ENCODE measurements at regions not wholly inside any gene's neighbourhood (a gene's known extent, or its start where the extent isn't known, plus 50 kb on each side); places are given as distances from the start of the nearest gene placed in this dataset.

- no peak for TF ChIP-seq CTCF (IDR thresholded peaks at IDR 0.05; ENCODE audit: low read length, missing control alignments)
- no peak overlapping the region for H3K4me3 ChIP-seq (replicated peaks; ENCODE audit: low read depth, low read length)
Observed at GRCh38 chr5:33048315-33048714, 337.2 kb downstream of the NPR3 start.

GRCh38 chr5:33049298-33049697 is 338.2 kb downstream of the NPR3 start:
- no peak for DNase-seq (ENCODE audit: low read depth)
- no peak overlapping the region for H3K4me3 ChIP-seq (replicated peaks; ENCODE audit: low read depth, low read length)
- no peak for TF ChIP-seq CTCF (IDR thresholded peaks at IDR 0.05; ENCODE audit: low read length, missing control alignments)

More at GRCh38 chr5:33048315-33048714, 337.2 kb downstream of the NPR3 start:
- DNase-seq (ENCODE audit: low read depth): no peak

GRCh38 chr5:33049842-33050241 is 338.7 kb downstream of the NPR3 start:
- DNase-seq (ENCODE audit: low read depth): peak; percentile 83
- no peak for TF ChIP-seq CTCF (IDR thresholded peaks at IDR 0.05; ENCODE audit: low read length, missing control alignments)
- H3K4me3 ChIP-seq (replicated peaks; ENCODE audit: low read depth, low read length): no peak overlapping the region

GRCh38 chr5:33059081-33059480 is 348.0 kb downstream of the NPR3 start:
- DNase-seq (ENCODE audit: low read depth): no peak
- no peak for TF ChIP-seq CTCF (IDR thresholded peaks at IDR 0.05; ENCODE audit: low read length, missing control alignments)
- no peak overlapping the region for H3K4me3 ChIP-seq (replicated peaks; ENCODE audit: low read depth, low read length)

GRCh38 chr5:33065131-33065530 is 354.0 kb downstream of the NPR3 start:
- TF ChIP-seq CTCF (IDR thresholded peaks at IDR 0.05; ENCODE audit: low read length, missing control alignments): no peak
- no peak for DNase-seq (ENCODE audit: low read depth)
- H3K4me3 ChIP-seq (replicated peaks; ENCODE audit: low read depth, low read length): no peak overlapping the region

- DNase-seq (ENCODE audit: low read depth): no peak
- no peak overlapping the region for H3K4me3 ChIP-seq (replicated peaks; ENCODE audit: low read depth, low read length)
- no peak for TF ChIP-seq CTCF (IDR thresholded peaks at IDR 0.05; ENCODE audit: low read length, missing control alignments)
Observed at GRCh38 chr5:33067291-33067690, 356.2 kb downstream of the NPR3 start.

- no peak for DNase-seq (ENCODE audit: low read depth)
- H3K4me3 ChIP-seq (replicated peaks; ENCODE audit: low read depth, low read length): no peak overlapping the region
- no peak for TF ChIP-seq CTCF (IDR thresholded peaks at IDR 0.05; ENCODE audit: low read length, missing control alignments)
Observed at GRCh38 chr5:33068786-33069185, 357.7 kb downstream of the NPR3 start.
